ENCODE measurements at regions not wholly inside any gene's neighbourhood (a gene's known extent, or its start where the extent isn't known, plus 50 kb on each side); places are given as distances from the start of the nearest gene placed in this dataset.
"Not testable (repeated sequence)": the region's sequence is repeated elsewhere in the genome, so short reads cannot be mapped to it uniquely, and the experiment has no call there.

DNA sequence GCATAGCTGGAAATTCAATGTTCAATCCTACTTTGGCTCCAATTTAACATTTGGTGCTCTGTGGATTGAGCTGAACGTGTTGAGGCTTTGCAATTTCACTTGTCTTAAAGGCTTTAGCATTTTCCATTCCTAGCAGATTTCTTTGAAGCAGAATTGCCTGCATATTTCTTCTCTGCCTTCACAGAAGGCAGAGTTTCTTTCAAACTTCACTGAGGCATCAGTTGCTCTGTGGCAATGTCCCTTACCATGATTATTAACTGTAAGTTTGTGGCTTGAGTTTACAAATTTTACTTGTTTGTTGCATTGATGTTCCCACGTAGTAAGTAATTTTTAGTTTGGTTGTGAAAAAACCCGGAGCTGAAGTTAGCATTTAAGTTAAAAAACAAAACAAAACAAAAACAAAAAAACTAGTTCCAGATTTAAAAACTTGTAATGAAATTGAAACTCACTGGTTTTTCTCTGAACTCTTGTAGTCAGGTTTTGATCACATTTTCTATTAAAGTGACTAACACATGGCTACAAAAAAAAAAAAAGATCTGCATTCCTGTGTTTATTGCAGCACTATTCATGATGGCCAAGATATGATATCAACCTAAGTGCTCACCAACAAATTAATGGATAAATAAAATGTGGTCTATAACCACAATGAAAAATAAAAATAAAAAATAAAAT lies 55.2 kb upstream of the UXS1 start:
- not testable (repeated sequence) for DNase-seq

DNA sequence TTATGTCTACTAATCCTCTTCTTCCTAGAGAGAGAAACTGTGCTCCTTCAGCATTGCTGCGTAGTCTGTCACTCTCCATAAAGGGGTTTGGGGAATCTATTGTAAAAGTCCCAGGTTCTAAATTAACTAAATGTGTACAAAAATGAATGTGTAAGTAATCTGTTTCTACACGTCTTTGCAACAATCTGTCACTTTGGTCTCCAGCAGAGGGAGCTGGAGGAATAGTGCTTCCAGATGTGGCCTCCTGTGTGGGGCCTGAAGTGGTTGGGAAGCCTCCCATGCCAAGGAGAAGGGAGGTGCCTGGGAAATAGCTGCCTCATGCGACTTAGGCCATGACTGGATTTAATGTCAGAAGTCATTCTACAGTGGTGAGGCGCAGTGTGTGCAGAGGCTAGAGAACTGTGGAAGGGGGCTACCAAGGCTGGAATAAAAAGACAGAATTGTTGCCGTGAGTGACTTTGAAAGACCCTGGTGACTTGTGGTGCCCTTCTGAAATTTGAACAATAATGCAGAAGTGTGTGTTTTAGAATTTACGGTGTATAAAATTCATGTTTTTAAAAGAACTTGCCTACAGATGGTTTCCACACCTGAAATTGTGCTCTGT lies 54.5 kb upstream of the UXS1 start:
- DNase-seq = not testable (repeated sequence)

All from SIG-M5 (cell line).